Activated B cell treated with CpG ODN at 0.5 μM for 24 hours (primary cell): ENCODE measurements at regions not wholly inside any gene's neighbourhood (a gene's known extent, or its start where the extent isn't known, plus 50 kb on each side); places are given as distances from the start of the nearest gene placed in this dataset.

Source experiments
- ATAC-seq: fragments of 200-7000 bp; cut with Tn5 transposase; one replicate; pipeline ENCODE4 v1.10.0; 2021; ENCODE audit warnings: low read depth, mild to moderate bottlenecking, moderate library complexity
- CTCF ChIA-PET: fragments of 350-600 bp; sonication (Branson Sonifier 250); formaldehyde crosslinking; loops from one replicate; lab custom pipeline; 2021; ENCODE audit warnings: antibody characterized with exemption; lab: Charles Lee
- POLR2A ChIA-PET: fragments of 350-600 bp; sonication (Branson Sonifier 250); formaldehyde crosslinking; loops from one replicate; lab custom pipeline; 2021; ENCODE audit warnings: antibody characterized with exemption; lab: Charles Lee
- DNase-seq: peaks from one replicate; pipeline ENCODE4 v3.0.0; 2022
- H3K27ac Mint-ChIP-seq: one replicate; pipeline ENCODE4 v1.8.0; 2020; ENCODE audit warnings: mixed read lengths
- H3K27me3 Mint-ChIP-seq: one replicate; pipeline ENCODE4 v1.8.0; 2021; ENCODE audit warnings: mixed read lengths
- H3K36me3 Mint-ChIP-seq: one replicate; pipeline ENCODE4 v1.8.0; 2021; ENCODE audit warnings: low read depth, mixed read lengths
- H3K4me1 Mint-ChIP-seq: one replicate; pipeline ENCODE4 v1.8.0; 2021; ENCODE audit warnings: mixed read lengths
- H3K4me3 Mint-ChIP-seq: one replicate; pipeline ENCODE4 v1.8.0; 2020; ENCODE audit warnings: mild to moderate bottlenecking, mixed read lengths
- H3K9me3 Mint-ChIP-seq: one replicate; pipeline ENCODE4 v1.8.0; 2020; ENCODE audit warnings: mixed read lengths
- intact Hi-C: fragments of 100-400 bp; cut with micrococcal nuclease; formaldehyde crosslinking; loops from one replicate; pipeline ENCODE4 v1.15.1; 2024
- TF ChIP-seq, protein P1 (sequence below): fragments of 200-600 bp; IDR thresholded peaks from one replicate; pipeline ENCODE4 v1.8.0; 2022; ENCODE audit warnings: antibody characterized with exemption, mild to moderate bottlenecking

DNA sequence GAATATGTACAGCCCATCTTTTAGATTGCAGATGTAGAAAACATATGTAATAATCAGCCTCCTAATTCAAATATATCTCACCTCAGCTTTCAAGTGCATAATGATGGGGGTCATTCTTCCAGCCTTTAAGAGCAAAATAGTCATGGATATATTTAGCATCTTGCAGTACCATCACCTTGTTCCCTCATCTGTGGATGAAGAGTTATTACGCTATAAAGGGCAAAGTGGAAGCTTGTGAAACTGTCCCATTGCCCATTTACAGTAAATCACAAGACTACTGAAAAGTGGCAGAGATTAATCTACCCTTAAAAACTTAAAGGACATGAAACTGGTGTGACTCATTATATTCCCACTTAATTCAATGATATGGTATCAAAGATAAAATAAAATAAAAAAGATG is 979.7 kb upstream of the HS3ST1 start:
- intact Hi-C loops: no loop called here
- Mint-ChIP-seq H3K9me3 (peaks cover 2% of the 10 kb centered on the region), H3K4me1 (no peaks in the 10 kb centered on the region), H3K27ac (no peak overlapping the region), H3K4me3 (no peak overlapping the region), H3K36me3 (no peaks in the 10 kb centered on the region), H3K27me3 (no peaks in the 10 kb centered on the region)
- TF ChIP-seq, protein P1, sequence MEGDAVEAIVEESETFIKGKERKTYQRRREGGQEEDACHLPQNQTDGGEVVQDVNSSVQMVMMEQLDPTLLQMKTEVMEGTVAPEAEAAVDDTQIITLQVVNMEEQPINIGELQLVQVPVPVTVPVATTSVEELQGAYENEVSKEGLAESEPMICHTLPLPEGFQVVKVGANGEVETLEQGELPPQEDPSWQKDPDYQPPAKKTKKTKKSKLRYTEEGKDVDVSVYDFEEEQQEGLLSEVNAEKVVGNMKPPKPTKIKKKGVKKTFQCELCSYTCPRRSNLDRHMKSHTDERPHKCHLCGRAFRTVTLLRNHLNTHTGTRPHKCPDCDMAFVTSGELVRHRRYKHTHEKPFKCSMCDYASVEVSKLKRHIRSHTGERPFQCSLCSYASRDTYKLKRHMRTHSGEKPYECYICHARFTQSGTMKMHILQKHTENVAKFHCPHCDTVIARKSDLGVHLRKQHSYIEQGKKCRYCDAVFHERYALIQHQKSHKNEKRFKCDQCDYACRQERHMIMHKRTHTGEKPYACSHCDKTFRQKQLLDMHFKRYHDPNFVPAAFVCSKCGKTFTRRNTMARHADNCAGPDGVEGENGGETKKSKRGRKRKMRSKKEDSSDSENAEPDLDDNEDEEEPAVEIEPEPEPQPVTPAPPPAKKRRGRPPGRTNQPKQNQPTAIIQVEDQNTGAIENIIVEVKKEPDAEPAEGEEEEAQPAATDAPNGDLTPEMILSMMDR: no peak
- DNase-seq: no peak
- CTCF ChIA-PET: no interaction called here
- POLR2A ChIA-PET: no interaction called here
- ATAC-seq: no peak

DNA sequence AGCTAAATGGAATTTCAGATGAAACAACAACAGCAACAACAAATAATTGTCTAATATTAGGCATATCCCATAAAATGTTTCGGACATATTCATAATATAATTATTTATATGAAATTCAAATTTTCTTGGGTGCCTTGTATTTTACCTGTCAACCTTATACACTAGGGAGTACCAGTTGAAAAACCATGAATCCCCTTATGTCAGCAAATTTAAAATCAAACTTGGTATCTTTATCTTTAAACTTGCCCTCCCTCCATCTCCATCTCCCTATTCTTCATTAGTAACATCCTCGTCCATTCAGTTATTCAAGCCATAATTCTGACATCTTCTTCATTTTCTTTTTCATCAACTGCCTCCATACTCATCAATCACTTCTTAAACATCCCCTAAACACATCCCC is 974.5 kb upstream of the HS3ST1 start:
- CTCF ChIA-PET: no interaction called here
- DNase-seq (no peak), ATAC-seq (no peak)
- intact Hi-C loops: no loop called here
- TF ChIP-seq, protein P1: no peak
- no peaks in the 10 kb centered on the region for H3K4me1 Mint-ChIP-seq
- H3K27ac Mint-ChIP-seq: no peak overlapping the region
- H3K9me3 Mint-ChIP-seq: peaks cover 3% of the 10 kb centered on the region
- POLR2A ChIA-PET: no interaction called here
- no peaks in the 10 kb centered on the region for H3K27me3 Mint-ChIP-seq
- no peaks in the 10 kb centered on the region for H3K36me3 Mint-ChIP-seq
- H3K4me3 Mint-ChIP-seq: no peak overlapping the region

DNA sequence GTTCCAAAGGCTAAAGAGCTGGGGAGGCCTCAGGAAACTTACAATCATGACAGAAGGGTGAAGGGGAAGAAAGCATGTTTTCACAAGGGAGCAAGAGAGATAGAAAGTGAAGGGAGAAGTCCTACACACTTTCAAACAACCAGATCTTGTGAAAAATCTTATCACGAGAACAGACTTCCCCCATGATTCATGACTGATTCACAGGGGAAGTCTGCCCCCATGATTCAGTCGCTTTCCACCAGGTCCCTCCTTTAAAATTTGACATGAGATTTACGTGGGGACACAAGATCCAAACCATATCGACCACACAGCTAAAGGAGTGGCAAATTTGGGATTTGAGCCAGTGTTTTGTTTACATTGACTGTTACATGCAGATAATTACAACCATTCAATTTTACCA is 971.1 kb upstream of the HS3ST1 start:
- CTCF ChIA-PET: no interaction called here
- Mint-ChIP-seq H3K4me1 (no peaks in the 10 kb centered on the region), H3K36me3 (no peaks in the 10 kb centered on the region), H3K4me3 (no peak overlapping the region), H3K27ac (no peak overlapping the region), H3K27me3 (no peaks in the 10 kb centered on the region), H3K9me3 (peaks cover 5% of the 10 kb centered on the region)
- POLR2A ChIA-PET: no interaction called here
- TF ChIP-seq, protein P1: no peak
- ATAC-seq (no peak), DNase-seq (no peak)
- intact Hi-C loops: no loop called here

DNA sequence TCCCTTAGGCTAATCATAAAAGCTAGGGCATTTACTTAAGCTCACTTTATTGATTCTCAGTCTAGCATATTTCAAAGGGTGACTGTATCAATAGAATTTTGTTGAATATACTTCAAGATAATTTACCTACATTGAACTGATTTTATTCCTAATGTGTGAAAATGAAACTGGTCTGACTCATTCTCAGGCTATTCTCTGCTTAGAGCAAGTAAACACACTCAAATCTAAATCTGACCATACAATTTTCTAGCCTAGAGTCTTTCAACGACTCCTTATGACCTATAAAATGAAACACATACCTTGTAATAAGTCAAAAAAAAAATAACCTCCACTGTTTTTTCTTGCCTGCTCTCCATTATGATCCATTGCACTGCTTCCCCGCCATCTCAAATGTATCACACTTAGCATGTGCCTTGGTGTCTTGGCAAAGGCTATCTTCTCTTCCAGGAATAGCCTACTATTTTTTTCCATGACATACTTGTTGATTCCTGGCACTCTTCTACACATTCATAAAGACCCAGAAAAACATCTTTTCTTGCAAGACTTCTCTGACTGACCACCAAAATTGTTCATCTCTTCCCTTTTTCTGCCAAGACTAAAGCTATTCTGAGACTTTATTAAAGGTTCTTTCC is 965.1 kb upstream of the HS3ST1 start:
- ATAC-seq: no peak
- ChIA-PET CTCF (no interaction called here), POLR2A (no interaction called here)
- Mint-ChIP-seq H3K4me1 (no peaks in the 10 kb centered on the region), H3K4me3 (no peak overlapping the region), H3K36me3 (no peaks in the 10 kb centered on the region), H3K27ac (no peak overlapping the region), H3K9me3 (peaks cover 2% of the 10 kb centered on the region), H3K27me3 (no peaks in the 10 kb centered on the region)
- no peak for DNase-seq
- TF ChIP-seq, protein P1: no peak
- intact Hi-C loops: no loop called here

DNA sequence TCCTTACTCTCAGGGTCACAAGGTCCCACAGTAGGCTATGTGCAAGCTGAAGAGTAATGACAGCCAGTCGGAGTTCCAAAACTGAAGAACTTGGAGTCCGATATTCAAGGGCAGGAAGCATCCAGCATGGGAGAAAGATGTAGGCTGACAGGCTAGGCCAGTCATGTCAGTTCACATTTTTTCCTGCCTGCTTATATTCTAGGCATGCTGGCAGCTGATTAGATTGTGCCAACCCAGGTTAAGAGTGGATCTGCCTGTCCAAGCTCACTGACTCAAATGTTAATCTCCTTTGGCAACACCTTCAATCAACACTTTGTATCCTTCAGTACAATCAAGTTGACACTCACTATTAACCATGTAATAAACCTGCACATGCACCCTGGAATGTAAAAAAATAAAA is 960.9 kb upstream of the HS3ST1 start:
- DNase-seq: no peak
- no peaks in the 10 kb centered on the region for H3K9me3 Mint-ChIP-seq
- TF ChIP-seq, protein P1: no peak
- H3K4me1 Mint-ChIP-seq: no peaks in the 10 kb centered on the region
- H3K4me3 Mint-ChIP-seq: no peak overlapping the region
- POLR2A ChIA-PET: no interaction called here
- H3K27me3 Mint-ChIP-seq: no peaks in the 10 kb centered on the region
- ATAC-seq: no peak
- H3K27ac Mint-ChIP-seq: no peak overlapping the region
- no peaks in the 10 kb centered on the region for H3K36me3 Mint-ChIP-seq
- intact Hi-C loops: no loop called here
- CTCF ChIA-PET: no interaction called here
